ENCODE measurements at regions not wholly inside any gene's neighbourhood (a gene's known extent, or its start where the extent isn't known, plus 50 kb on each side); places are given as distances from the start of the nearest gene placed in this dataset.

DNA sequence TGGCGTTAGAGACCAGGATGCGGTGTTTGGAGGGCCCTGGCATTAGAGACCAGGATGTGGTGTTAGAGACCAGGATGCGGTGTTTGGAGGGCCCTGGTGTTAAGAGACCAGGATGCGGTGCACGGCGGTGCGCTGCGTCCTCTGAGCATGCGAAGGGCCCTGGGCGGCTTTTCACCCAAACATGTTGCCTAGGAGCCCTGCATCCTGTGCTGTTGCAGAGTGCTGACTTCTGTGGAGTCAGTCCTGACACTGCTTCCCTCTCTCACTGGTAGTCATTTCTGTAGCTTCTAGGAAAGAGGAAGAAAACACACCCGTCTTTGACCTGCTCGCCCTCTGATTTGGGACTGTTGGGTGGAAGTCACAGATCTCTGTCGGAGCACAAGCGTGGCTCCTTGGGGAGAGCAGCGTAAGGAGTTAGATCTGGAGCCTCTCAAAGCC is 141.2 kb downstream of the LAT start:
- TF ChIP-seq, protein P1, sequence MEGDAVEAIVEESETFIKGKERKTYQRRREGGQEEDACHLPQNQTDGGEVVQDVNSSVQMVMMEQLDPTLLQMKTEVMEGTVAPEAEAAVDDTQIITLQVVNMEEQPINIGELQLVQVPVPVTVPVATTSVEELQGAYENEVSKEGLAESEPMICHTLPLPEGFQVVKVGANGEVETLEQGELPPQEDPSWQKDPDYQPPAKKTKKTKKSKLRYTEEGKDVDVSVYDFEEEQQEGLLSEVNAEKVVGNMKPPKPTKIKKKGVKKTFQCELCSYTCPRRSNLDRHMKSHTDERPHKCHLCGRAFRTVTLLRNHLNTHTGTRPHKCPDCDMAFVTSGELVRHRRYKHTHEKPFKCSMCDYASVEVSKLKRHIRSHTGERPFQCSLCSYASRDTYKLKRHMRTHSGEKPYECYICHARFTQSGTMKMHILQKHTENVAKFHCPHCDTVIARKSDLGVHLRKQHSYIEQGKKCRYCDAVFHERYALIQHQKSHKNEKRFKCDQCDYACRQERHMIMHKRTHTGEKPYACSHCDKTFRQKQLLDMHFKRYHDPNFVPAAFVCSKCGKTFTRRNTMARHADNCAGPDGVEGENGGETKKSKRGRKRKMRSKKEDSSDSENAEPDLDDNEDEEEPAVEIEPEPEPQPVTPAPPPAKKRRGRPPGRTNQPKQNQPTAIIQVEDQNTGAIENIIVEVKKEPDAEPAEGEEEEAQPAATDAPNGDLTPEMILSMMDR (IDR thresholded peaks at IDR 0.05), result no peak
- TF ChIP-seq POLR2A (IDR thresholded peaks at IDR 0.05), result no peak
- no peak for TF ChIP-seq EP300 (IDR thresholded peaks at IDR 0.05)
